ENCODE measurements at regions not wholly inside any gene's neighbourhood (a gene's known extent, or its start where the extent isn't known, plus 50 kb on each side); places are given as distances from the start of the nearest gene placed in this dataset.

DNA sequence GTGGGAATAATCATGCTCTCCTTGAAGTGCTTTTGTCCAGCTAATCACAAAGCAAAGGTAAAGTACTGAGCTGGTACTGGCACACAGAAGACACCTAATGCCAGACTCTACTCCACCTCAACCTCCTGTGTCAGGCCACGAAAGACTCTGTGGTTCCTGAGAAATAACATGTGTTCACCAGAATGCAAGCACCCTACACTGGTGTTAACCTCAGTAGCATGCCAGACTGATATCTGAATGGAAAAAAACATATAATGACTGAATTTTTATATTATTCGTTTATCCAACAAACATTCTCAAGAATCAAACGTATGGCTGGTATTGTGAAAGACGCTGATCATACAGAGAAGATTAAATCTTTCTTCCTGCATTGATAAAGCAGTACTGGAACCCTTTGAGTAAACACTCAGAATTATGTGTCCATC, 97.1 kb upstream of the IFNE start:
- TF ChIP-seq POLR2A (IDR thresholded peaks at IDR 0.05): no peak
- TF ChIP-seq, protein P1, sequence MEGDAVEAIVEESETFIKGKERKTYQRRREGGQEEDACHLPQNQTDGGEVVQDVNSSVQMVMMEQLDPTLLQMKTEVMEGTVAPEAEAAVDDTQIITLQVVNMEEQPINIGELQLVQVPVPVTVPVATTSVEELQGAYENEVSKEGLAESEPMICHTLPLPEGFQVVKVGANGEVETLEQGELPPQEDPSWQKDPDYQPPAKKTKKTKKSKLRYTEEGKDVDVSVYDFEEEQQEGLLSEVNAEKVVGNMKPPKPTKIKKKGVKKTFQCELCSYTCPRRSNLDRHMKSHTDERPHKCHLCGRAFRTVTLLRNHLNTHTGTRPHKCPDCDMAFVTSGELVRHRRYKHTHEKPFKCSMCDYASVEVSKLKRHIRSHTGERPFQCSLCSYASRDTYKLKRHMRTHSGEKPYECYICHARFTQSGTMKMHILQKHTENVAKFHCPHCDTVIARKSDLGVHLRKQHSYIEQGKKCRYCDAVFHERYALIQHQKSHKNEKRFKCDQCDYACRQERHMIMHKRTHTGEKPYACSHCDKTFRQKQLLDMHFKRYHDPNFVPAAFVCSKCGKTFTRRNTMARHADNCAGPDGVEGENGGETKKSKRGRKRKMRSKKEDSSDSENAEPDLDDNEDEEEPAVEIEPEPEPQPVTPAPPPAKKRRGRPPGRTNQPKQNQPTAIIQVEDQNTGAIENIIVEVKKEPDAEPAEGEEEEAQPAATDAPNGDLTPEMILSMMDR (IDR thresholded peaks at IDR 0.05): no peak
